HEK293 (cell line): ENCODE measurements at regions not wholly inside any gene's neighbourhood (a gene's known extent, or its start where the extent isn't known, plus 50 kb on each side); places are given as distances from the start of the nearest gene placed in this dataset.

ENCODE experiments used
- CTCF ChIA-PET: fragments of 350-600 bp; formaldehyde crosslinking; extraction: SDS; loops from one replicate; lab custom pipeline; 2021; ENCODE audit warnings: antibody characterized with exemption; lab: Yijun Ruan, JAX
- POLR2A ChIA-PET: fragments of 300-600 bp; formaldehyde crosslinking; extraction: SDS; loops from one replicate; lab custom pipeline; 2020; ENCODE audit warnings: antibody characterized with exemption, inconsistent platforms; lab: Yijun Ruan, JAX
- H3K27ac ChIP-seq: fragments of 200-500 bp; sonication (Bioruptor generic); 2 replicates; pipeline ENCODE4 v1.5.1; 2014; ENCODE audit warnings: low read depth, low read length, control low read depth, inconsistent platforms; ENCODE audit errors: extremely low read depth
- H3K36me3 ChIP-seq, 2 experiments: fragments of 200-500 bp in 1 of 2; sonication (Bioruptor generic) in 1 of 2; 1 replicate in 1 of 2; 2 replicates in 1 of 2; pipeline ENCODE4 v1.5.1; 2014 to 2017; ENCODE audit warnings: inconsistent platforms in 2 of 2, low read length in 2 of 2; ENCODE audit not compliant: control insufficient read depth in 2 of 2, insufficient read depth in 1 of 2
- H3K4me1 ChIP-seq: fragments of 200-500 bp; sonication (Bioruptor generic); 2 replicates; pipeline ENCODE4 v1.5.1; 2014; ENCODE audit warnings: mild to moderate bottlenecking, low read length, inconsistent platforms; ENCODE audit not compliant: control insufficient read depth, insufficient read depth
- H3K4me3 ChIP-seq: 2 replicates; pipeline ENCODE4 v1.5.1; 2011; ENCODE audit warnings: low read depth, mild to moderate bottlenecking, control low read depth, low read length, moderate library complexity
- H3K9me3 ChIP-seq: fragments of 200-500 bp; sonication (Bioruptor generic); 2 replicates; pipeline ENCODE4 v1.5.1; 2014; ENCODE audit warnings: low read depth, low read length, inconsistent platforms; ENCODE audit not compliant: control insufficient read depth, insufficient read depth
- KLF1 ChIP-seq: fragments of 450-650 bp; formaldehyde crosslinking; IDR thresholded peaks from 2 replicates; pipeline ENCODE4 v1.5.1; 2016; ENCODE audit warnings: missing biosample characterization, missing genetic modification characterization
- MZF1 ChIP-seq: fragments of 450-650 bp; formaldehyde crosslinking; IDR thresholded peaks from 2 replicates; pipeline ENCODE4 v1.5.1; 2017; ENCODE audit warnings: missing biosample characterization, missing genetic modification characterization, borderline replicate concordance
- PATZ1 ChIP-seq: fragments of 450-650 bp; formaldehyde crosslinking; IDR thresholded peaks from 2 replicates; pipeline ENCODE4 v1.5.1; 2016; ENCODE audit warnings: missing biosample characterization, missing genetic modification characterization
- SETDB1 ChIP-seq: IDR thresholded peaks from one replicate; pipeline ENCODE4 v1.6.1; 2017; ENCODE audit warnings: mild to moderate bottlenecking, low read length, moderate library complexity, mixed read lengths; ENCODE audit not compliant: insufficient read length
- ZBTB20 ChIP-seq: fragments of 450-650 bp; formaldehyde crosslinking; IDR thresholded peaks from 2 replicates; pipeline ENCODE4 v1.5.1; 2016; ENCODE audit warnings: missing biosample characterization, missing genetic modification characterization
- ZNF239 ChIP-seq: fragments of 450-650 bp; formaldehyde crosslinking; IDR thresholded peaks from 2 replicates; pipeline ENCODE4 v1.5.1; 2016; ENCODE audit warnings: missing biosample characterization, missing genetic modification characterization
- ZNF266 ChIP-seq: fragments of 450-650 bp; formaldehyde crosslinking; IDR thresholded peaks from 2 replicates; pipeline ENCODE4 v1.5.1; 2016; ENCODE audit warnings: missing biosample characterization, missing genetic modification characterization, low read depth
- ZSCAN23 ChIP-seq: fragments of 450-650 bp; formaldehyde crosslinking; IDR thresholded peaks from 2 replicates; pipeline ENCODE4 v1.5.1; 2016; ENCODE audit warnings: missing biosample characterization, missing genetic modification characterization
- TF ChIP-seq, protein P1 (sequence below): fragments of 450-650 bp; formaldehyde crosslinking; IDR thresholded peaks from 2 replicates; pipeline ENCODE4 v1.5.1; 2017; ENCODE audit warnings: missing biosample characterization, missing genetic modification characterization
- TF ChIP-seq, protein P2 (sequence below): fragments of 450-650 bp; formaldehyde crosslinking; IDR thresholded peaks from 2 replicates; pipeline ENCODE4 v1.5.1; 2016; ENCODE audit warnings: missing biosample characterization, missing genetic modification characterization
- TF ChIP-seq, protein P3 (sequence below): fragments of 450-650 bp; formaldehyde crosslinking; IDR thresholded peaks from 2 replicates; pipeline ENCODE4 v1.5.1; 2016; ENCODE audit warnings: missing biosample characterization, missing genetic modification characterization
- TF ChIP-seq, protein P4 (sequence below): fragments of 450-650 bp; formaldehyde crosslinking; IDR thresholded peaks from 2 replicates; pipeline ENCODE4 v1.5.1; 2016; ENCODE audit warnings: missing biosample characterization, missing genetic modification characterization

GRCh38 chr18:41771973-41772372, 183.1 kb upstream of the PIK3C3 start (continued):
- TF ChIP-seq, protein P1, sequence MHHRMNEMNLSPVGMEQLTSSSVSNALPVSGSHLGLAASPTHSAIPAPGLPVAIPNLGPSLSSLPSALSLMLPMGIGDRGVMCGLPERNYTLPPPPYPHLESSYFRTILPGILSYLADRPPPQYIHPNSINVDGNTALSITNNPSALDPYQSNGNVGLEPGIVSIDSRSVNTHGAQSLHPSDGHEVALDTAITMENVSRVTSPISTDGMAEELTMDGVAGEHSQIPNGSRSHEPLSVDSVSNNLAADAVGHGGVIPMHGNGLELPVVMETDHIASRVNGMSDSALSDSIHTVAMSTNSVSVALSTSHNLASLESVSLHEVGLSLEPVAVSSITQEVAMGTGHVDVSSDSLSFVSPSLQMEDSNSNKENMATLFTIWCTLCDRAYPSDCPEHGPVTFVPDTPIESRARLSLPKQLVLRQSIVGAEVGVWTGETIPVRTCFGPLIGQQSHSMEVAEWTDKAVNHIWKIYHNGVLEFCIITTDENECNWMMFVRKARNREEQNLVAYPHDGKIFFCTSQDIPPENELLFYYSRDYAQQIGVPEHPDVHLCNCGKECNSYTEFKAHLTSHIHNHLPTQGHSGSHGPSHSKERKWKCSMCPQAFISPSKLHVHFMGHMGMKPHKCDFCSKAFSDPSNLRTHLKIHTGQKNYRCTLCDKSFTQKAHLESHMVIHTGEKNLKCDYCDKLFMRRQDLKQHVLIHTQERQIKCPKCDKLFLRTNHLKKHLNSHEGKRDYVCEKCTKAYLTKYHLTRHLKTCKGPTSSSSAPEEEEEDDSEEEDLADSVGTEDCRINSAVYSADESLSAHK (tag by site-specific recombination) = no peak
- TF ChIP-seq KLF1 = no peak
- TF ChIP-seq, protein P2, sequence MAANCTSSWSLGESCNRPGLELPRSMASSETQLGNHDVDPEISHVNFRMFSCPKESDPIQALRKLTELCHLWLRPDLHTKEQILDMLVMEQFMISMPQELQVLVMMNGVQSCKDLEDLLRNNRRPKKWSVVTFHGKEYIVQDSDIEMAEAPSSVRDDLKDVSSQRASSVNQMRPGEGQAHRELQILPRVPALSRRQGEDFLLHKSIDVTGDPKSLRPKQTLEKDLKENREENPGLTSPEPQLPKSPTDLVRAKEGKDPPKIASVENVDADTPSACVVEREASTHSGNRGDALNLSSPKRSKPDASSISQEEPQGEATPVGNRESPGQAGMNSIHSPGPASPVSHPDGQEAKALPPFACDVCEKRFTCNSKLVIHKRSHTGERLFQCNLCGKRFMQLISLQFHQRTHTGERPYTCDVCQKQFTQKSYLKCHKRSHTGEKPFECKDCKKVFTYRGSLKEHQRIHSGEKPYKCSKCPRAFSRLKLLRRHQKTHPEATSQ = no peak
- no peak for TF ChIP-seq SETDB1
- TF ChIP-seq, protein P3, sequence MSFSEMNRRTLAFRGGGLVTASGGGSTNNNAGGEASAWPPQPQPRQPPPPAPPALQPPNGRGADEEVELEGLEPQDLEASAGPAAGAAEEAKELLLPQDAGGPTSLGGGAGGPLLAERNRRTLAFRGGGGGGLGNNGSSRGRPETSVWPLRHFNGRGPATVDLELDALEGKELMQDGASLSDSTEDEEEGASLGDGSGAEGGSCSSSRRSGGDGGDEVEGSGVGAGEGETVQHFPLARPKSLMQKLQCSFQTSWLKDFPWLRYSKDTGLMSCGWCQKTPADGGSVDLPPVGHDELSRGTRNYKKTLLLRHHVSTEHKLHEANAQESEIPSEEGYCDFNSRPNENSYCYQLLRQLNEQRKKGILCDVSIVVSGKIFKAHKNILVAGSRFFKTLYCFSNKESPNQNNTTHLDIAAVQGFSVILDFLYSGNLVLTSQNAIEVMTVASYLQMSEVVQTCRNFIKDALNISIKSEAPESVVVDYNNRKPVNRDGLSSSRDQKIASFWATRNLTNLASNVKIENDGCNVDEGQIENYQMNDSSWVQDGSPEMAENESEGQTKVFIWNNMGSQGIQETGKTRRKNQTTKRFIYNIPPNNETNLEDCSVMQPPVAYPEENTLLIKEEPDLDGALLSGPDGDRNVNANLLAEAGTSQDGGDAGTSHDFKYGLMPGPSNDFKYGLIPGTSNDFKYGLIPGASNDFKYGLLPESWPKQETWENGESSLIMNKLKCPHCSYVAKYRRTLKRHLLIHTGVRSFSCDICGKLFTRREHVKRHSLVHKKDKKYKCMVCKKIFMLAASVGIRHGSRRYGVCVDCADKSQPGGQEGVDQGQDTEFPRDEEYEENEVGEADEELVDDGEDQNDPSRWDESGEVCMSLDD = no peak
- no peak for TF ChIP-seq MZF1 (tag by site-specific recombination)
- no peak for TF ChIP-seq ZBTB20 (tag by site-specific recombination)
- TF ChIP-seq PATZ1 (tag by site-specific recombination) = no peak

GRCh38 chr18:41769265-41769664, 185.8 kb upstream of the PIK3C3 start:
- Histone ChIP-seq H3K4me3 (no peak overlapping the region), H3K4me1 (no peaks in the 10 kb centered on the region), H3K9me3 (no peaks in the 10 kb centered on the region), H3K36me3 (no peaks in the 10 kb centered on the region), H3K27ac (no peak overlapping the region)
- POLR2A ChIA-PET = no interaction called here
- CTCF ChIA-PET = interaction anchor here (1.3 kb wide), 1 partner anchor 23 kb away, joined by 3 read pairs; no protein-coding TSS in a partner anchor
- TF ChIP-seq, protein P4, sequence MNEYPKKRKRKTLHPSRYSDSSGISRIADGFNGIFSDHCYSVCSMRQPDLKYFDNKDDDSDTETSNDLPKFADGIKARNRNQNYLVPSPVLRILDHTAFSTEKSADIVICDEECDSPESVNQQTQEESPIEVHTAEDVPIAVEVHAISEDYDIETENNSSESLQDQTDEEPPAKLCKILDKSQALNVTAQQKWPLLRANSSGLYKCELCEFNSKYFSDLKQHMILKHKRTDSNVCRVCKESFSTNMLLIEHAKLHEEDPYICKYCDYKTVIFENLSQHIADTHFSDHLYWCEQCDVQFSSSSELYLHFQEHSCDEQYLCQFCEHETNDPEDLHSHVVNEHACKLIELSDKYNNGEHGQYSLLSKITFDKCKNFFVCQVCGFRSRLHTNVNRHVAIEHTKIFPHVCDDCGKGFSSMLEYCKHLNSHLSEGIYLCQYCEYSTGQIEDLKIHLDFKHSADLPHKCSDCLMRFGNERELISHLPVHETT (tag by site-specific recombination) = no peak

DNA sequence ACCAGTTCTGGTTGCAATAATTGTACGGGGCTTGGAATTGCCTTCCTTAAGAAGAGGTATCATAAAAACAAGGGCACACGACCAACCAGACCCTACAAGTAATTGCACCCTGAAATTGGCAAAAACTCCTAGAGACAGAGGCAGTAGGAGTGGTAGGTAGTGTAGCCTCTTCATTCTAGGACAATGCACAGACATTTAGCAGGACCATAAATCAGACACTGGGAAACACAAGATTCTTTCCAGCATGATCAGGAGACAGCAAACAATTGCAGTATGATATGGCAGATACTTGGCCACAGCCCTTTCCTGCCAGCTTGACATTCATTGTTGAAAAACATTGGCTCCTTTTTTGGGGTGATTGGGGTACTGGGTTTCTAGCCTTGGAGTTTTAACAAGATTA, 186.6 kb upstream of the PIK3C3 start:
- no peak for TF ChIP-seq ZSCAN23 (tag by site-specific recombination)
- TF ChIP-seq ZNF239 (tag by site-specific recombination) = no peak
- TF ChIP-seq ZNF266 (tag by site-specific recombination) = no peak
- no peak overlapping the region for H3K27ac ChIP-seq
- H3K4me1 ChIP-seq = no peaks in the 10 kb centered on the region
- no peak overlapping the region for H3K4me3 ChIP-seq
- no peaks in the 10 kb centered on the region for H3K9me3 ChIP-seq
- POLR2A ChIA-PET = no interaction called here
- H3K36me3 ChIP-seq = no peaks in the 10 kb centered on the region
- CTCF ChIA-PET = no interaction called here
